ENCODE measurements at regions not wholly inside any gene's neighbourhood (a gene's known extent, or its start where the extent isn't known, plus 50 kb on each side); places are given as distances from the start of the nearest gene placed in this dataset.

- no peak for TF ChIP-seq CTCF (IDR thresholded peaks at IDR 0.05)
- TF ChIP-seq POLR2A (IDR thresholded peaks at IDR 0.05), result no peak
- TF ChIP-seq POLR2AphosphoS5 (IDR thresholded peaks at IDR 0.05), result no peak
Measured at GRCh38 chr2:42880738-42881690, 88.6 kb upstream of the HAAO start.

Data from transverse colon (tissue), 4 donors.